ENCODE measurements at regions not wholly inside any gene's neighbourhood (a gene's known extent, or its start where the extent isn't known, plus 50 kb on each side); places are given as distances from the start of the nearest gene placed in this dataset.
"Not testable (repeated sequence)": the region's sequence is repeated elsewhere in the genome, so short reads cannot be mapped to it uniquely, and the experiment has no call there.

DNA sequence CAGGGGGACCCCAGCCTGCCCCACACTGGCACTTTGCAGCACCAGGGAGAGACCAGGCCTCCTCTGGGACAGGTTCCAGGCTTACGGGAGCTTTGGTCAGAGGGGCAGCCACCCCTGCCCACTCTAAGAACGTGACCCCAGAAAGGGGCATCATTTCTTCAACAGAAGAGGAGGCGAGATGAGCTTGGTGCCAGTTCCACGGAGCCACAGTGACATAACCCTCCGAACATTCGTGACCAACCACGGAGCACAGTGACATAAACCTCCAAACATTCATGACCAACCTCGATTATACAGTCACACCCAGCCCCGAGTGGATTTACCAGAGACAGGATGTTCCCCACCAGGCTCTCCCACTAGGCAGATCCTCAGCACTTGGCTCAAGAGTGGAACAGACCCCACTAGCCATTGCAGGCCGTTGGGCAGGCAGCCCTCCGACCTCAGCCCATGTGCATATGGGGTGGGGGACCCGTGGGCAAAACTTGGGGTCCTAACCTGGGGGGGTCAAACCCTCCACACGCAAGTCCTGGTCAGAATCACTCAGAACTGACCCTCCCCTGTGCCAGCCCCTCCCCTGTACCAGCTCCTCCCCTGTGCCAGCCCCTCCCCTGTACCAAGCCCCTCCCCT is 112.9 kb downstream of the METRNL start:
- DNase-seq (ENCODE audit: low read depth), result no peak

DNA sequence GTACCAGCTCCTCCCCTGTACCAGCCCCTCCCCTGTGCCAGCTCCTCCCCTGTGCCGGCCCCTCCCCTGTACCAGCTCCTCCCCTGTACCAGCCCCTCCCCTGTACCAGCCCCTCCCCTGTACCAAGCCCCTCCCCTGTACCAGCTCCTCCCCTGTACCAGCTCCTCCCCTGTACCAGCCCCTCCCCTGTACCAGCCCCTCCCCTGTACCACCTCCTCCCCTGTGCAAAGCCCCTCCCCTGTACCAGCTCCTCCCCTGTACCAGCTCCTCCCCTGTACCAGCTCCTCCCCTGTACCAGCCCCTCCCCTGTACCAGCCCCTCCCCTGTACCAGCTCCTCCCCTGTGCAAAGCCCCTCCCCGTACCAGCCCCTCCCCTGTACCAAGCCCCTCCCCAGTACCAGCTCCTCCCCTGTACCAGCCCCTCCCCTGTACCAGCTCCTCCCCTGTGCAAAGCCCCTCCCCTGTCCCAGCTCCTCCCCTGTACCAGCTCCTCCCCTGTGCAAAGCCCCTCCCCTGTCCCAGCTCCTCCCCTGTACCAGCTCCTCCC is 113.5 kb downstream of the METRNL start:
- DNase-seq (ENCODE audit: low read depth), result not testable (repeated sequence)

DNA sequence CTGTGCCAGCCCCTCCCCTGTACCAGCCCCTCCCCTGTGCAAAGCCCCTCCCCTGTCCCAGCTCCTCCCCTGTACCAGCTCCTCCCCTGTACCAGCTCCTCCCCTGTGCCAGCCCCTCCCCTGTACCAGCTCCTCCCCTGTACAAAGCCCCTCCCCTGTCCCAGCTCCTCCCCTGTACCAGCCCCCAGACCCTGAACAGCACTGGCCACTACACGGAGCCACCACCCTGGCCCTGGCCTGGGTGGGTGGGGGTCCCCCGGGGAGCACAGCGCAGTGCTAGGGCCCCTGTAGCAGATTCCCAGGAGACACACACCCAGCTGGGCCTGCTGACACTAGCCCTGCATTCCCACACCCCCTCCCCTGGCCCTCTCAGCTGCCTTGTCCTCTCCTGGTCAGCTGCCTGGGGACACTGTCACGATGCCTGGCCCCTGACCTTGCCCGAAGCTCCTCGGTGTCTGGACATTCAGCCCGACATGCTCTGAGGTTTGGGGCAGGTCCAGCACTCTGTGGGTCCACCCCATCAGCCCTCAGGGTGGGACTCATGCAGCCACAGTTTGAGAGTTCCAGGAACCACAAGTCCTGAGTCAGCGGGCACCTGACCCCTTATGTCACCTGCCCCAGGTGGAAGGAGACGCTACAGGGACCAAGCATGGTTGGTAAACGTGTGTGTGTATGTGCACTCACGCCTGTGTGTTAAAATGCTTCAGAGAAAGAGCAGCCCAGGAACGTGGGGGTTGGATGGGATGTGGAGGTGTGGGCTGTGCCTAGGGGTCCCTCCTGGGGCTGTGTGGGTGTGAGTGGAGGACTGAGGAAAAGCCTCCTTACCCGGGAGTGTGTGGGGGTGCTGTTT is 114.2 kb downstream of the METRNL start:
- no peak for DNase-seq (ENCODE audit: low read depth)

DNA sequence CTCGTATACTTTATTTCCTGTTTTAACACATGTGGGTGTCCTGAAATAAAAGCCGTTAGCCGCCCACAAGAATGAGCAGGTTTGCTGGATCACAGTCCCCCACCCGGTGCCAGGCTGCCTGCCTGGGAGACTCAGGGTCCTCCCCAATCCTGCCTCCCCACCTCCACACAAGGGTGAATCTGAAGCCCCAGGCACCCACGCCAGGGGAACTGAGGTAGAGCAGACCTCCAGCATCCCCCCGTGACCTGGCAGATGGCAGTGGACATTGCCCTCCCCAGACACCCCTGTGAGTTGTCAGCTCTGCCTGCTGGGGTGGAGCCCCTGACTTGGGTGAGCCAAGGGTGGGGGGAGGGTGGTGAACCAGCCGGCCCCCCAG is 114.8 kb downstream of the METRNL start:
- DNase-seq (ENCODE audit: low read depth), result no peak

DNA sequence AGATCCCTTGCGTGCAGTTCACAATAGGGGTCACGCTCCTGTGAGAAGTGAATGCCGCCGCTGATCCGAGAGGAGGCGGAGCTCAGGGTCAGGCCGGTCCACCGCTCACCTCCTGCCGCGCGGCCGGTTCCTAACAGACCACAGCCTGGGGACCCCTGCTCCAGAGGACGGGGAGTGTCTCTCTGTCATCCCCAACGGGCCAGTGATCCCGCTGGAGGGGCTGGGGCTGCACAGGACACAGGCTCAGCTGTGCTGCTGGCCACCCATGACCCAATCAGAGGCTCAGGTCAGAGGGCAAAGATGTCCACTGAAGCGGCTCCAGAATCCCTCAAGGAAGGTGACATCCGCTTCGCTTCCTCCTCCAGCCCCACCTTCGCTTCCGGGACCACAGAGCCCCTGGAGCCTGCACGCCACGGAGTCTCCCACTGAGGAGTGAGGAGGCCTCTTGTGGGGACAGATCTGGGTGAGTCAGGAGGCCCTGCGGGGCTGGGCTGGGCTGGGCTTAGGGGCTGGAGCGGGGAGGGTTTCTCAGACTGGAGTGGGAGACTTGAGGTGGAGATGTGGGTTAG is 115.4 kb downstream of the METRNL start:
- DNase-seq (ENCODE audit: low read depth), result no peak

DNA sequence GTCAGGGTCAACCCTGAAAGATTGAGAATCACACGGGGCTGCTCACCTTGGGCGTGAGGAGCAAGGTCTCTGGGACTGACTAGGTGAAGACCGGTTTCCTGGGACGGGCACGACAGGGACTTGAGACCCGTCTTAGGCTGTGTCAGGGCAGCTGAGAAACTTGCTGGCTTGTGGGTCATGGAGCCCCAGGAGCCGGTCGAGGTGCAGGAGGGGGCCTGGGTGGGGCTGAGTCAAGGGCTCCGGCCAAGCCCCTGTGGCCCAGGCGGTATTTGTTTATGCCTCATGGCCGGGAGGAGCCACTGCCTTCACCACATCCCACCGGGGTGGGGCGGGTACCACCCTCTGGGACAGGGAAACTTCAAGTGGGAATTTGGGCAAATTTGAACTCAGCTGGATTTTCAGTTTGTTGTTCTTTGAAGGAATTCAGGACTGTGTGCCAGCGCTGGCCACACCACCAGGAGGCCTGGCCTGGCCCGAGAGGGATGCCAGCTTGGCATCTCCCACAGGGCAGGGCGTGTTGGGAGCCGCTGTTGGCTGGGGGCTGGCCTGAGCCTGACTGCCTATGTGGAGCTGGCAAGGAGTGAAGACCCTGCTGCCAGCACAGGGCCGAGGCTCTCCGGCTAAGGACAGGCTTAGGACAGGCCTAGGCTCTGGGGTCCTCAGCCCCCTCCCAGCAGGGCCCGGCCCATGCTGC is 116.1 kb downstream of the METRNL start:
- DNase-seq (ENCODE audit: low read depth), result no peak

DNA sequence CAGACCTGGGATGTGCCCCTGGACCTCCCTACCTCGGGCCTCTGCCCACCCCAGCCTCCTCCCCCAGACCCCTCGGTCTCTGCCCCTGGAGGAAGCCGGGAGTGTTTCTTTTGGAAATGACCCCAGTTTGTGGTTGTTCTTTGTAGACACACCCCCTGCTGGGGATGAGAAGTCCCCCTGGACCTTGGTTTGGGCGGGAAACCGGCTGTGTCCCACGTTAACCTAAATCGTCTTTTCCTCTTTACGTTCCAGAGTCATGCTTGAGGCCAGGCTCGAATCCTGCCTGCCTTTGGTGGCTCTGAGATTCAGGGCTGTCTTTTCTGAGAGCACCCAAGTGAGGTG is 116.6 kb downstream of the METRNL start:
- DNase-seq (ENCODE audit: low read depth), result no peak

DNA sequence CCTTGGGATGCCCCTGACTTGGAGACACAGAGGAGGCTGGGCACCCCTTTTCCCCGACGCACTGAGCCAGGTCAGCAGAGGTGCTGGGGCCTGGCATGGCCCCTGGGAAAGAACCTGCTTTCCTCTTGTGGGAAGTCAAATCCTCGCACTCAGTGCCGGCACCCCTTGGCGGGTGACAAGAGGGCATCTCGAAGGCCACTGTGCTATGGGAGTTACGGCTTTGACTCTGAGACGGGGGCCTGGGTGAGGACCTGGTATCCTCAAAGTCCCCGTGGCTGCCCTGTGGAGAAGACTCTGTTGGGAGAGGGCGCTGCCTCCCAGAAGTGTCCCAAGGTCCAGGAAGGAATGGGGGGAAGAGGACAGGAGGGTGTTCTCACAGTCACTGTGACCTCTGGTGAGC is 117.0 kb downstream of the METRNL start:
- no peak for DNase-seq (ENCODE audit: low read depth)

DNA sequence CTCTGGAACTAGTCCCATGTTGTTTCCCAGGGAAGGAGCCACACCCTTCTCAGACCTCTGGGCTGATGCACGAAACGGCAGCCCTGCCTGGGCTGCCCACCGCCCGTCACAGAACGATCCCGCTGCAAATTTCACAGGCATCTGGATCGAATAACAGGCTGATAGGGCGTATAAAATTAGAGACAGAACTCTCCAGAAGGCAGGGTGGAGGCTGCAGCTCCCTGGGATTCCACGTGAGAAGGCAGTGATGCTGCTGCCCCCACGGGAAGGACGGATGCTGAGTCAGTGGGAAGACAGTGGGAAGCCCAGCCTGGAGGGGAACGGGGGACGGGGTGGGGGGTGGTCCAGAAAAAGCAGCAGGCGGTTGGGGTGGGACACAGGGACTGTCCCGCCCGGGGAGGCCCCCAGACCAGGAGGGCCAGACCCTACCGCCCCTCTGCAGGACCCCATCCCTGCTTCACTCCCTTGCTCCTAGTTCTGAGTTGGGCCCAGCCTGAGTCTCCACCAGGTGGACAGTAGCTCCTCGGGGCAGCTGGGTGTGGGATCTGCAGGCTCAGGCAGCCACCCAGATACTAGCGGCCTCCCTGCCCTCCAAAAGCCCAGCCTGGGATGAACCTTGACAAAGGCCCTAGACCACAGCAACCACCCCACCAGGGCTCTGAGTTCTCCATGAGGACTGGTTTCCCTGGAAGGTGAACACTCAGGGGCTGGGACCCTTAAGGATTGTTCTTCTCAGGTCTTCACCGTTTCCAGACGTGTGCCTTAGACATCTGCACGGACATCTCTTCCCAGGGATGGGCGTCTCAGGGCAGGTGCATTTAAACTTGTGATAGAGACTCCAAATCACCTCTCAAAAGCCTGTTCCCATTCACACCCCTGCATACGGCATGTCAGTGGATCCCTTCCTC is 117.8 kb downstream of the METRNL start:
- no peak for DNase-seq (ENCODE audit: low read depth)

DNA sequence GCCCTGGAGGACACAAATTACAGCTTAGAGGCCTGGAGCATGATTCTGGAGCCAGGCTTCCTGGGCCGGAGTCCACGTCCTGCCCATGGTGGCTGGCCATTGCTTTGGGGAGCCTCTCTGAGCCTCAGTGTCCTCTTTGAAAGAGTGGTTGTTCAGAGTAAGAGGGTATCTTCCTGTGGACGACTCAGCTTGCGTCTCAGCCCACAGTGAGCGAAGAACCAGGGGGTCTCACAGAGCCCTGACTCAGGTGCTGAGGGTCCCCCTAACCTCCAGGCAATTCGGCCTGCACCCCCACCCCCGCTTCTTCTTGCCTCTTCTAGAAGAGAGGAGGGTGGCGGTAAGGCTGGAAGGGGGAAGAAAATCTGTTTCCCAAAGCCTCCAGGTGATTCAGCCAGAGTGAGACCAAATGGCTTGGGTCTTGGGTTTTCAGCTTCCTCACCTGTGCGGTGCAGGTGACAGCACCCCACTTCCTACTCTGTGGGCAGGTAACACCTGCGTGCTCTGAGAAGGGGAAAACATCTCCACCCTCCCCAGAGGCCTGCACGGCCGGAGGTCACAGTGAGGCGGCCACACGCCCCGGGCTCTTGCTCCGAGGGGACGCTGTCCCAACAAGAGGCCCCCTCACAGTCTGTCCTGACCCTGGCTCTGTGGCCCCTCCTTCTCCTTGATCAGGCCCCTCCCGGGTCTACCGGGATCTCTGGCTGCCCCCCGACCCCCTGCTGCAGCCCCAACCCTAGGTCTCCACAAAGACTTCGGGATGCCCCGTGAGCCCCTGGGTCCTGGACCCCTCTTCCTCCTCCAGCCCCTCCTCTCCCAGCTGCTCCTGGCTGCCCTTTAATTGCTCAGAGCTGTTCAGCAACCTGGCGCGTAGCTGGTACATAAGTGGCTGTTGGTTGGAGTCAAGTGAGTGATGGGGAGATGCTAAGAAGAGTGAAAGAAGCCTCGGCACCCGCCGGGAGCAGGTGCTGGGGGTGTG is 119.2 kb downstream of the METRNL start:
- no peak for DNase-seq (ENCODE audit: low read depth)

DNA sequence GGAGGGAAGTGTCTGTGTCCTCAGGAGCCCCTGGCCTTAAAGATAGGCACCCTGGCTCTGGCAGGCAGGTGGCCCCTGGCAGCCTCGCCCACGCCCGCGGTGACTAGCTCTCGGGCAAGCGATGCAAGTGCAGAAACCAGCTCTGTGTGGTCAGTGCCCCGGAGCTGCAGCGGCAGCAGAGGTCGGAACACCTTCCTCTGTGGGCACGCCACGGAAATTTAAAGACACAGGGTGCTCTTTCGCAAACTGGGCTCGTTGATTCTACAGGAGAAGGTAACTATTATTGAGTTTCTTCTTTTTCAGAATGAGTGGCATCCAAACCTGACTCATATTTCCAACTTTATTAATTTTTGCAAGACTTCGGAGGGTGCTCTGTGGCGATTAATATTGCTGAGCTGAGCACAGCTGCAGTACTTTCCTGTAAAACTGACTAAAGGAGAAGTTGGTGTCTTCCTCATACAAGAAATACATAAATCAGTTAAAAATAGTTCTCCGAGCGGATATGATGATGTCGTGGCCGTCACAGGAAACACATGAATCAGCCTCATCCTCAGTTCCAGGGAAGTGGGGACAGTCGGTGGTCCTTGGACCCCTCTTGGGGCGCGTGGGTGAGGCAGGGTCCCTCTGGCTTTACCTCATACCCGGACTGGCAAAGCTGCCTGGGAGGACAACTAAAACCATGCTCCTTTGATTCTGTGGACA is 120.2 kb downstream of the METRNL start:
- peak; percentile 35 for DNase-seq (ENCODE audit: low read depth)

DNA sequence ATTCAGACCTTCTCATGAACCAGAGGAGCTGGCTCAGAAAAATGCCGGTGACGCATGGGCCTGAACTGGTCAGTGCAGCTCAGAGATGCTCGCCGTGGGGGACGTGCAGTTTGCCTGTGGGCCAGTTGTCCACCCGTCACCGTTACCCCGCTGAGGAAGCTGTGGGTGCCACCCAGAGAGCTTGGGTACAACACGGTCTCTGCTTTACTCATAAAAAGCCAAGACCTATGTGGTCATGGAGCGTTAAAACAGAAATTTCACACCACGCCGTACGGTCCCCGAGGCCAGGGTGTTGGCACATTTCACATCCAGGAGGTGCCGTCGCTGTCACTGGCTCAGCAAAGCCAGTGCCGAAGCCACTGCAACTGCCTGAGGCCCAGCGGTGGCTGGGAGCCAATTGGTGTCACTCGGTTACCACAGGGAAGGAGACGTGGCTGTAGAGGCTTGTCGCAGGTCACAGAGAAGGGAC is 120.9 kb downstream of the METRNL start:
- peak; percentile 42 for DNase-seq (ENCODE audit: low read depth)

DNA sequence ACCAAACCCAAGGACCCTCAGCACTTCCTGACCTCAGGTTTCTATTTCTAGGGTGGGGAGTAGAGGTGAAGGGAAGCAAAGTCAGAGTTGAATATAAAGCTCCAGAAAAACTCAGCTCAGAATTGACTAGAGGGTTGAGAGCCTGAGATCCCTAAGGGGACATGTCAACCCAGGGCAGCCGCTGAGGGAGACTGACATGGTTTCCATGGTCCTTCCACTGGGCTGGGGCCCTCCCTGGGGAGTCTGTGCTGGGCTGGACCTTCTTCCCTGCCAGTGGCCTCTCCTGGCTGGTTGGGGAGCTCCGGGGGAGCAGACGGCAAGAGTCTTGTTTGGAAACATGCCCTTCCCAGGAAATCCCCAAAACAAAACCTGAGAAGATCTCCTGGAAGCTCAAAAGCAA is 121.3 kb downstream of the METRNL start:
- no peak for DNase-seq (ENCODE audit: low read depth)

DNA sequence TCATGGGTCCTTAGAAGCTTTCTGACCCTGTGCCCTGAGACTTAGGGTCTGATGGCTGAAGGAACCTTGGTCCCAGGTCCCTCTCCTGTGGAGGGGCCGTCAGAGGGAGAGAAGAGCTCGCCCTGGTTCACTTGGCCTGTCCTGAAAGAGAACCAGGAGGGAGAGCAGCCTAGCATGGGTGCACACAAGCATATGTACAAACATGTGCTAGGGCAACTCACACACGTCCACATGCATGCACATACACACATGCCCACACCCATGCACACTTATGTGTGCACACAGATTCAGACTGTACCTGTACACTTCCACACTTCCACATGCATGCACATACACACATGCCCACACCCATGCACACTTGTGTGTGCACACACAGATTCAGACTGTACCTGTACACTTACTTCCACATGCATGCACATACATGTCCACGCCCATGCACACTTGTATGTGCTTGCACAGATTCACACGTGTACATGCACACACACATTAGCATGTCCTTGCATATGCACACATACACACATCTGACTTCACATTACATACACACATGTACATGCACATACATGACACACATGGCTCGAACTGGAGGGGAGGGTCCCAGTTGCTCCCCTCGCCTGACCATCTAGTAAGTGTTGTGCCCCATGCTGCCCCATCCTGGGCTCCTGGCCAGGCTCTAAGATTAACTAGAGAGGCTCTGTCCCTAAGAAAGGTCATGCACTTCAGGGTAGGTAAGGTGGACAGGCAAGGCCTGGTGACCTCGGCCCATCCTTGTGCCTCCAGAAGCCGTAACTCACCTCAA is 122.0 kb downstream of the METRNL start:
- no peak for DNase-seq (ENCODE audit: low read depth)

DNA sequence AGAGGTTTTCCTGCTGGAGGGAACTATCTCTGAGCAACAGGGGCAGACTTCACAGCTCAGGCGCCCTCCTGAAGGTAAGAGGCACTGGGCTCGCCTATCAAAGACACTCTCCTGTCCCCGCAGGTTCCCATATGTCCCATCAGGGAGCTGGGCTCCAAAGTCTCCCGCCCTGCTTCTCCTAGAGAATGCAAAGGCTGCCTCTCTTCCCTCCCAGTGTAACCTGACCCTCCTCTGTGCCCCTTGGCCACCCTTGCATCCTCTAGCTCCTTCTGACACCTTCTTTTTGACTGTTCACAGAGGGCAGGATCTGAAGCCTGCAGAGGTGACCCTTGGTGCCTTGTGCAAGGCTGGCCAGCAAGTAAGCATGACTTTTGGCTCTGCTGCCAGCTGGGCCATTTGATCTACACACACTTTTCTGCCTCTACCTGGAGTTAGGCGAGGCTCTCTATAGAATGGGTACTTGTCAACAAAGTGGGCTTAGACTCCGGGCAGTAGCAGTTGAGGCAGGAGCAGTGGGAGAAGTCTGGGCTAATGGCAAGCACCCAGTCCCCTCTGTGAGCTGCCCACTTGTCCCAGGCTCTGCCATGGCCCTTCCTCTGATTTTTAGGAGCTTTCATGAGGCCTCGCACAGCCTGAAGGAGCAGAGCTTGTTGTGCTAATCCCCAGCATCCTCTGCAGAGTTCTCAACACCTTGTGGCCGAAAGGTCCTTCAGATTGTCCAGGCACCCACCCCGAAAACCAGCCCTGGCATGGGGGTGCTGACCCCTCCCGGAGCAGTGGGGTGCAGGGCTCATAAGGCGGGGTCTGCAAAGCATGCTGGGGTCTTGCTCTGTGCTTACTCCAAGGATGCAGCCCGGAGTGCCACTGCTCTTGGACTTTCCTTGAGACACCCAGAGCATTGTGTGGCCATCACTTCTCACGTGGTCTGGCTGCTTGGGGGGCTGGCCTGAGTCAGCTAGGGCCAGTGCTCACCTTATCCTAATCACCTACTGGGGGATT is 122.9 kb downstream of the METRNL start:
- no peak for DNase-seq (ENCODE audit: low read depth)

DNA sequence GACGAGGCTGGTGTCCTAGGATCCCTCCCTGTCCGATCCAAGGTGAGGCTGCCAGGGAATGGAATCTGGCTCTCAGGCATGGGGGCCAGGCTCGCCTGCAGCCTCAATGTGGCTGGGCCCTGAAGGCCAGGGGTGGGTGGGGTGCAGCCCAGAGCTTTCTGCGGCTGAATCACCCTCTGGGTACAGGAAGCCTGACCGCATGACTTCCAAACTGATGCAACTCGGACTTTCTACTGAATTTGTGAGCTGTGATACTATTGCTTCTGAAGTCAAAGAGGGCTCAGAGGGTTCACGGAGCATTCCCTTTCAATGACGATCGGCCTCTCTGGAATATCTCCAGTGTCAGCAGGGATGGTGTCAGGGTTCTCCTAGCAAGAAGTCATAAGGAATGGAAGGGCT is 123.7 kb downstream of the METRNL start:
- DNase-seq (ENCODE audit: low read depth), result no peak

DNA sequence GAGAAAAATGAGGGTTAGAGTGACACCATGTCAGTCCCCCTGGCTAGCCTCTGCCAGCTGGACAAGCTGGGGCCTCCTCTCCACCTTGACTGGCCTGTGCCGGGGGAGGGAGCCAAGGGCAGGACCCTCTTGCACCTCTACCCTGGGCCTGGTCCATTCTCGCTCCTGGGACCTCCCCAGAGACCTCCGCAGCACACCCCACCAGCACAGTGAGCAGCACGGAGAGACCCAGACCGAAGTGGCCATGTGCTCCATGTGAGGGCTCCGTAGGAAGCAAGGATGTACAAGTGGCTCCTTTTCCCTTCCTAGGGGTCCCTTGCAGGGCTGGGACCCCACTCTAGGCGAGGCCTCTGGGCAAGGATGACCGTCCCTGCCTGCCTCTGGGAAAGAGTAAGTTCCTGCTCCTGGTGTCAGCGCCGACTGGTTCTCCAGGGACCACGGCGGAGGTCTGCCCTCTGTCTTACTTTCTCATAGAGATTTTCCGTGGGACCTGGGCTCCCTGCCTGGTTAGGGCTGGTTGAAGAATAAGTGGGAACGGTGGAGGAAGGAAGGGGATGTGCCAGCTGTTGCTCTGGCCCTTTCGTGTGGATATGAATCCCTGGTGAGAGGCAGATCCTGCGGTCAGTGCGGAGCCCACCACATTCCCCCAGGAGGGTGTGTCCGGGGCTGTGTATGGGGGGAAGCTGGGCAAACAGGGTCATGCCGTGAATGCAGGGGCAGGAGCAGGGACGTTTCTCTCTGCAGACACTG is 124.2 kb downstream of the METRNL start:
- no peak for DNase-seq (ENCODE audit: low read depth)

Measured in stimulated activated CD8-positive, alpha-beta memory T cell treated with anti-CD3 and anti-CD28 coated beads, Interleukin-7, amount 100 ng/mL, for 24 hours (primary cell).